SU-DHL-6 (cell line): ENCODE measurements at regions not wholly inside any gene's neighbourhood (a gene's known extent, or its start where the extent isn't known, plus 50 kb on each side); places are given as distances from the start of the nearest gene placed in this dataset.

Experiments used
- H2AFZ ChIP-seq: fragments of 200-600 bp; sonication (generic); 2 replicates; pipeline ENCODE4 v1.6.1; 2014; ENCODE audit warnings: low read depth, mild to moderate bottlenecking, moderate library complexity, mixed read lengths, antibody characterized with exemption, low read length; ENCODE audit not compliant: severe bottlenecking
- H3F3A ChIP-seq: fragments of 200-600 bp; shearing (Covaris generic); 2 replicates; pipeline ENCODE4 v1.6.0; 2016; ENCODE audit warnings: antibody characterized with exemption, mild to moderate bottlenecking; ENCODE audit not compliant: insufficient read depth
- H3K27ac ChIP-seq: fragments of 200-600 bp; sonication (generic); 2 replicates; pipeline ENCODE4 v1.5.1; 2016; ENCODE audit warnings: low read depth, mild to moderate bottlenecking, low read length, moderate library complexity, mixed read lengths
- H3K27me3 ChIP-seq: fragments of 200-600 bp; sonication (generic), shearing (Covaris generic); 2 replicates; pipeline ENCODE4 v1.6.0; 2014; ENCODE audit warnings: mild to moderate bottlenecking, low read length
- H3K36me3 ChIP-seq: fragments of 200-600 bp; sonication (generic); 2 replicates; pipeline ENCODE4 v1.6.1; 2014; ENCODE audit warnings: mild to moderate bottlenecking, low read length, mixed read lengths
- H3K4me2 ChIP-seq: fragments of 300-600, 200-600 bp; shearing (Covaris generic), sonication (generic); 2 replicates; pipeline ENCODE4 v1.6.0; 2014; ENCODE audit warnings: low read length, low read depth, mild to moderate bottlenecking; ENCODE audit not compliant: poor library complexity, severe bottlenecking
- H3K4me3 ChIP-seq: fragments of 200-600 bp; sonication (generic); 2 replicates; pipeline ENCODE4 v1.5.1; 2014; ENCODE audit warnings: antibody characterized with exemption, low read length, mild to moderate bottlenecking, mixed read lengths; ENCODE audit not compliant: insufficient read depth, poor library complexity, severe bottlenecking
- H3K79me2 ChIP-seq: fragments of 200-600 bp; sonication (generic); 2 replicates; pipeline ENCODE4 v1.6.1; 2014; ENCODE audit warnings: mild to moderate bottlenecking, low read length, moderate library complexity; ENCODE audit not compliant: insufficient read depth
- H3K9ac ChIP-seq: fragments of 200-600 bp; sonication (generic); 2 replicates; pipeline ENCODE4 v1.7.0; 2014; ENCODE audit warnings: mild to moderate bottlenecking, low read length
- H3K9me2 ChIP-seq: fragments of 200-600 bp; sonication (generic); replicated peaks from 2 replicates; pipeline ENCODE4 v1.6.1; 2014; ENCODE audit warnings: low read length; ENCODE audit not compliant: insufficient read depth
- H3K9me3 ChIP-seq: fragments of 200-600 bp; sonication (generic); 2 replicates; pipeline ENCODE4 v1.6.1; 2014; ENCODE audit warnings: low read length, mixed read lengths; ENCODE audit not compliant: insufficient read depth
- H4K20me1 ChIP-seq: fragments of 200-600 bp; sonication (generic); 2 replicates; pipeline ENCODE4 v1.6.1; 2014; ENCODE audit warnings: low read depth, mild to moderate bottlenecking, antibody characterized with exemption, low read length, moderate library complexity, mixed read lengths
- CTCF ChIP-seq: fragments of 200-600 bp; sonication (generic); IDR thresholded peaks from one replicate; pipeline ENCODE4 v1.5.1; 2017; ENCODE audit warnings: antibody characterized with exemption, mild to moderate bottlenecking, low read length, moderate library complexity; ENCODE audit not compliant: insufficient read depth, poor library complexity, severe bottlenecking
- EZH2phosphoT487 ChIP-seq: fragments of 200-600 bp; sonication (generic), shearing (Covaris generic); conservative IDR thresholded peaks from 2 replicates; pipeline ENCODE4 v1.6.1; 2018; ENCODE audit warnings: mild to moderate bottlenecking, antibody characterized with exemption, low read length, moderate library complexity, mixed read lengths

DNA sequence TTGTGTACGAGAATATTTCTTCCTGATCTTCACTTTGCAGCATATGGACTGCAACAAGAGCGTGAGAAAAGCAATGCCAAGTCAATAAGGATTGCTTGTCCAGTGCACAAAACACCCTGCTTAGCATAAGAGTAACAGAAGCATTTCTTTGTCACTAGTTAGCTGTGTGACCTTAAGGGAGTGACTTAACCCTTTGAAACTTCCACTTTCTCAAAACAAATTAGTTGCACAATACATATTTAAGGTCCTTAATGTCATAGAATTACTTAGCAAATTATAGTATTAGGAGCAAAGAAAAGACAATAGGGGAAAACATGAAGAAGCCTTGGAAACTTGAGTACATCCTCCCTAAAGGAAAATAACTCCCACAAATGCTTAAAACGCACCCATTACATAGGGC is 230.1 kb downstream of the RNF152 start:
- no peaks in the 10 kb centered on the region for H3F3A ChIP-seq
- TF ChIP-seq EZH2phosphoT487 (no peak), CTCF (no peak)
- no peaks in the 10 kb centered on the region for H4K20me1 ChIP-seq

DNA sequence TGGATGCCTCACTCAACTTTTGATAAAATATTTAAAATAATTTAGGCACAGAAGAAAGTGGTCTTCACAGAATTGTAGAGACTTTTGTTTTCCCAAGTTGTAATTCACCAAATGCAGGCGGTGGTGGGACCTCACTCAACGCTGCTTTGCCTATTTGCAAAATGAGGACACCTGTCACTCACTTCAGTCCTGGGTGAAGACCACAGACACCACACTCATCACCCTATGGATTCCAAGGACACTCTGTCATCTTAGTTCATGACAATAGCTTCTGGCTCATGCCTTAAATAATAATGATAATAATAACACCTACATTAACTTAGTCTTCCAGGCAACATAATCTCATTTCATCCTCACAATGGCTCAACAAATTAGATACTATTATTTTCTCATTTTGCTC is 234.4 kb downstream of the RNF152 start:
- Histone ChIP-seq H3K9ac (no peak overlapping the region), H2AFZ (no peak overlapping the region), H3K9me2 (no peaks in the 10 kb centered on the region), H3K27ac (no peak overlapping the region), H4K20me1 (no peaks in the 10 kb centered on the region), H3K27me3 (no peaks in the 10 kb centered on the region), H3K36me3 (no peaks in the 10 kb centered on the region), H3K79me2 (no peaks in the 10 kb centered on the region), H3F3A (no peaks in the 10 kb centered on the region), H3K4me3 (no peak overlapping the region), H3K9me3 (no peaks in the 10 kb centered on the region), H3K4me2 (no peak overlapping the region)
- no peak for TF ChIP-seq CTCF
- TF ChIP-seq EZH2phosphoT487: no peak

More for the DNA sequence above, 230.1 kb downstream of the RNF152 start:
- no peaks in the 10 kb centered on the region for H3K27me3 ChIP-seq
- H3K9me3 ChIP-seq: no peaks in the 10 kb centered on the region
- H2AFZ ChIP-seq: no peak overlapping the region
- no peaks in the 10 kb centered on the region for H3K36me3 ChIP-seq
- no peaks in the 10 kb centered on the region for H3K9me2 ChIP-seq
- no peak overlapping the region for H3K4me2 ChIP-seq
- H3K9ac ChIP-seq: no peak overlapping the region
- no peak overlapping the region for H3K27ac ChIP-seq
- H3K4me3 ChIP-seq: no peak overlapping the region
- no peaks in the 10 kb centered on the region for H3K79me2 ChIP-seq

GRCh38 chr18:61657066-61657732 is 235.6 kb downstream of the RNF152 start:
- Histone ChIP-seq H3K27ac (no peak overlapping the region), H3K27me3 (no peaks in the 10 kb centered on the region), H3K4me2 (no peak overlapping the region), H3F3A (no peaks in the 10 kb centered on the region), H4K20me1 (no peaks in the 10 kb centered on the region), H3K79me2 (no peaks in the 10 kb centered on the region), H2AFZ (no peak overlapping the region), H3K9me3 (no peaks in the 10 kb centered on the region), H3K9ac (no peak overlapping the region), H3K36me3 (no peaks in the 10 kb centered on the region), H3K4me3 (no peak overlapping the region), H3K9me2 (no peaks in the 10 kb centered on the region)
- TF ChIP-seq EZH2phosphoT487 (no peak), CTCF (no peak)
